C4-2B (cell line): ENCODE measurements at regions not wholly inside any gene's neighbourhood (a gene's known extent, or its start where the extent isn't known, plus 50 kb on each side); places are given as distances from the start of the nearest gene placed in this dataset.
"Not testable (repeated sequence)": the region's sequence is repeated elsewhere in the genome, so short reads cannot be mapped to it uniquely, and the experiment has no call there.

ENCODE experiments used
- H3K27ac ChIP-seq: fragments of 450-650 bp; 2 replicates; pipeline ENCODE4 v1.5.1; 2017
- ZFX ChIP-seq: fragments of 450-650 bp; IDR thresholded peaks from 2 replicates; pipeline ENCODE4 v1.6.1; 2017
- TF ChIP-seq, protein P1 (sequence below): fragments of 450-650 bp; conservative IDR thresholded peaks from 2 replicates; pipeline ENCODE4 v1.5.1; 2017; ENCODE audit warnings: mild to moderate bottlenecking

GRCh38 chr3:65004795-65005295, 317.0 kb upstream of the ADAMTS9 start:
- no peak overlapping the region for H3K27ac ChIP-seq
- TF ChIP-seq, protein P1, sequence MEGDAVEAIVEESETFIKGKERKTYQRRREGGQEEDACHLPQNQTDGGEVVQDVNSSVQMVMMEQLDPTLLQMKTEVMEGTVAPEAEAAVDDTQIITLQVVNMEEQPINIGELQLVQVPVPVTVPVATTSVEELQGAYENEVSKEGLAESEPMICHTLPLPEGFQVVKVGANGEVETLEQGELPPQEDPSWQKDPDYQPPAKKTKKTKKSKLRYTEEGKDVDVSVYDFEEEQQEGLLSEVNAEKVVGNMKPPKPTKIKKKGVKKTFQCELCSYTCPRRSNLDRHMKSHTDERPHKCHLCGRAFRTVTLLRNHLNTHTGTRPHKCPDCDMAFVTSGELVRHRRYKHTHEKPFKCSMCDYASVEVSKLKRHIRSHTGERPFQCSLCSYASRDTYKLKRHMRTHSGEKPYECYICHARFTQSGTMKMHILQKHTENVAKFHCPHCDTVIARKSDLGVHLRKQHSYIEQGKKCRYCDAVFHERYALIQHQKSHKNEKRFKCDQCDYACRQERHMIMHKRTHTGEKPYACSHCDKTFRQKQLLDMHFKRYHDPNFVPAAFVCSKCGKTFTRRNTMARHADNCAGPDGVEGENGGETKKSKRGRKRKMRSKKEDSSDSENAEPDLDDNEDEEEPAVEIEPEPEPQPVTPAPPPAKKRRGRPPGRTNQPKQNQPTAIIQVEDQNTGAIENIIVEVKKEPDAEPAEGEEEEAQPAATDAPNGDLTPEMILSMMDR, result no peak

DNA sequence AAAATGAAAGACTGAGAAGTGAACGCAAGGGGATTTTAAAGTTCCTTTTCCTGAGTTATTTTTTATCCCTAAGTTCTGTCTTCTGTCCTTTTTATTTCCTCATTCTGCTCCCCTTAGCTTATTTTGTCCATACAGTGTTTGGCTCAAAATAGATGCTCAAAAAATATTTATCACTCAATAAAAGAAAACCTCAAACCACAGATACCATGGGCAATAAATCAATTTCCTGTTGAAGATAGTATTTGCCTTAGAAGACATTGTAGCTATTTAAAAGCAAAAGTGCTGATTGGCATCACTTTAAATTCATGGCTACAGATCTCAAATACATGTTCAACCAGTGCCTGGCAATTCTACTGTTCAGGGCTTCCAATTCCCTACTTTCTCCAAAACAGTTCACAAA, 316.5 kb upstream of the ADAMTS9 start:
- H3K27ac ChIP-seq, result no peak overlapping the region
- TF ChIP-seq, protein P1, result no peak
- no peak for TF ChIP-seq ZFX

DNA sequence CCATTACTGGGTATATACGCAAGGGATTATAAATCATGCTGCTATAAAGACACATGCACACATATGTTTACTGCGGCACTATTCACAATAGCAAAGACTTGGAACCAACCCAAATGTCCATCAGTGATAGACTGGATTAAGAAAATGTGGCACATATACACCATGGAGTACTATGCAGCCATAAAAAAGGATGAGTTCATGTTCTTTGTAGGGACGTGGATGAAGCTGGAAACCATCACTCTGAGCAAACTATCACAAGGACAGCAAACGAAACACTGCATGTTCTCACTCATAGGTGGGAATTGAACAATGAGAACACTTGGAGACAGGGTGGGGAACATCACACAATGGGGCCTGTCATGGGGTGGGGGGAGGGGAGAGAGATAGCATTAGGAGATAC, 313.3 kb upstream of the ADAMTS9 start:
- H3K27ac ChIP-seq, result not testable (repeated sequence)

GRCh38 chr3:64998317-64998716, 310.5 kb upstream of the ADAMTS9 start:
- TF ChIP-seq, protein P1, result no peak
- no peak for TF ChIP-seq ZFX
- no peak overlapping the region for H3K27ac ChIP-seq

- TF ChIP-seq ZFX, result no peak
- TF ChIP-seq, protein P1, result no peak
- H3K27ac ChIP-seq, result no peak overlapping the region
Measured at GRCh38 chr3:64995857-64996551, 308.2 kb upstream of the ADAMTS9 start.

- no peak overlapping the region for H3K27ac ChIP-seq
- no peak for TF ChIP-seq ZFX
- TF ChIP-seq, protein P1, result no peak
Measured at GRCh38 chr3:64993781-64994180, 306.0 kb upstream of the ADAMTS9 start.

GRCh38 chr3:64992530-64993285, 304.9 kb upstream of the ADAMTS9 start:
- no peak for TF ChIP-seq ZFX
- H3K27ac ChIP-seq, result no peak overlapping the region

GRCh38 chr3:64988188-64988587, 300.4 kb upstream of the ADAMTS9 start:
- no peak overlapping the region for H3K27ac ChIP-seq
- TF ChIP-seq, protein P1, result no peak
- TF ChIP-seq ZFX, result no peak
